GM04503 (cell line): ENCODE measurements at regions not wholly inside any gene's neighbourhood (a gene's known extent, or its start where the extent isn't known, plus 50 kb on each side); places are given as distances from the start of the nearest gene placed in this dataset.
"Not testable (repeated sequence)": the region's sequence is repeated elsewhere in the genome, so short reads cannot be mapped to it uniquely, and the experiment has no call there.

Source experiments
- DNase-seq: peaks from one replicate; pipeline ENCODE4 v3.0.0-alpha.2; 2012; ENCODE audit warnings: low read depth

DNA sequence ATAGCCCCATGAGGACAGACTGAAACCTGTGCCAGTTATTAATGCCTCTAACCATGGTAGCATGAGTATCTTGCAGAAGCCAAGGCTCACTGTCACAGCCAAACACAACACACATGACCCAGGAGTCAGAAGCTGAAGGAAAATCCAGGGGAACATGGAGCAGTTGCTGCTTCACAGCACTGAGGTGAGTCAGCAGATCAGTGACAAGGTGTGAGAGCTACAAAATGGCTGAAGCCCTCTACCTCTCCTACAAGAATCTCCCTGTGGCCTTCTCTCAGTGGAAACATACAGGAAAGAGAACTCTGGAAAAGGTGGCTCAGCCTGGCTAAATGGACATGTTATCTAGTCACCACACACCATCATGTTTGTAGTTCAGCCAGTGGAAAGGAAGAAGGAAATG is 93.5 kb downstream of the NAB1 start:
- DNase-seq: no peak

- no peak for DNase-seq
Observed at GRCh38 chr2:190744041-190744440, 95.2 kb downstream of the NAB1 start.

- DNase-seq: peak; percentile 55
Observed at GRCh38 chr2:190746971-190747761, 98.3 kb downstream of the NAB1 start.

GRCh38 chr2:190748966-190749365 is 100.1 kb downstream of the NAB1 start:
- DNase-seq: no peak

DNA sequence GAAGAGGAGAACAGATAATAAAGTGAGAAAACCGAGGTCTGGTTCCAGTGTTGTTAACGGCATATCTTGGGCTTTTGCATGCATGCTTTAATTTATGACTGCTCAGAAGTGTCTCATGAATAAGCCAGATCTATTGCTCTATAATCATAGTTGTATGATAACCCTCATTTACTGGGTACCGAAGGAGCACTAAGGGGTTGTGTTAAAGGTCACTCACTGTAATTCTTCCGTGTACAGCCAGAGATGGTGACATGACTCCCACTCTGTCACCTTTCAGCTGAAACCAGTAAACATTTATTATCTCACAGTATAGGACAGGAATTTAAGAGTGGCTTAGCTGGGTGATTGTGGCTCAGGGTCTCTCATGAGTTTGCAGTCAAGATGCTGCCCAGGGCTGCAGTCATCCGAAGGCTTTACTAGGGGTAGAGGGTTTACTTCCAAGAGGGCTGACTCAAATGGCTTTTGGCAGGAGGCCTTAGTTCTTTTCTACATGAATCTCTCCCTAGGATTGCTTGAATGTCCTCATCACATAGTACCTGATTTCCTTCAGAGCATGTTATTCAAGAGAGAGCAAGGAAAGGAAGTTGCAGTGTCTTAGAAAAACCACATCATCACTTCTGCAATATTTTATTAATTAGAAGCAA is 107.0 kb downstream of the NAB1 start:
- no peak for DNase-seq

GRCh38 chr2:190759749-190760213 is 110.9 kb downstream of the NAB1 start:
- peak; percentile 82 for DNase-seq

DNA sequence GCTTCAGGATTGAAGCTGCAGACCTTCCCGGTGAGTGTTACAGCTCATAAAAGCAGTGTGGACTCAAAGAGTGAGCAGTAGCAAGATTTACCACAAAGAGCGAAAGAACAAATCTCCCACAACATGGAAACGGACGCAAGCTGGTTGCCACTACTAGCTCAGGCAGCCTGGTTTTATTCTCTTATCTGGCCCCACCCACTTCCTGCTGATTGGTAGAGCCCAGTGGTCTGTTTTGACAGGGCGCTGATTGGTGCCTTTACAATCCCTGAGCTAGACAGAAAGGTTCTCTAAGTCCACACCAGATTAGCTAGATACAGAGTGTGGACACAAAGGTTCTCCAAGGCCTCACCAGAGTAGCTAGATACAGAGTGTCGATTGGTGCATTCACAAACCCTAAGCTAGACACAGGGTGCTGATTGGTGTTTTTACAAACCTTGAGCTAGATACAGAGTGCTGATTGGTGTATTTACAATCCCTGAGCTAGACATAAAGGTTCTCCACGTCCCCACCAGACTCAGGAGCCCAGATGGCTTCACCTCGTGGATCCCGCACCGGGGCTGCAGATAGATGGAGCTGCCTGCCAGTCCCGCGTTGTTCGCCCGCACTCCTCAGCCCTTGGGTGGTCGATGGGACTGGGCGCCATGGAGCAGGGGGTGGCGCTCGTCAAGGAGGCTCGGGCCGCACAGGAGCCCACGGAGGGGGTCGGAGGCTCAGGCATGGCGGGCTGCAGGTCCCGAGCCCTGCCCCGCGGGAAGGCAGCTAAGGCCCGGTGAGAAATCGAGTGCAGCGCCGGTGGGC is 111.7 kb downstream of the NAB1 start:
- DNase-seq: not testable (repeated sequence)

- not testable (repeated sequence) for DNase-seq
Observed at GRCh38 chr2:190761216-190761615, 112.3 kb downstream of the NAB1 start.

DNA sequence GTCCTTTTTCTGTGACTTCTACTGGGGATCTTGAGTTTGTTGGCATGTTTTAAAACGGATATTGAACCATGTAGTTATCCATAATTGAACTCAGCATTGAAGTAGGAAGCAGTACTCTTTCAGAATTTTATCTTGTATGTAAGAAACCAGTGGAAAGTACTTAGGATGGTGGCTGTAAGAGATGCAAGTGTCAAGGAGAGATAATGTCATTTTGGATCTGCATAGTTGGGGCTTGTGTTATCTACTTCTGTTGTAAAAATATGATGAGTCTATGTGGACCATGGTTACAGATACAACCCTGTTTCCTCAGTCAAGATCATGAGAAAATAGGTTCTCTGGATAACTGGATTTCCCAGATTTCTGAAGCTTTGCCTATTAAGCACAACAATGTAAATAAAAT is 113.7 kb downstream of the NAB1 start:
- DNase-seq: no peak

DNA sequence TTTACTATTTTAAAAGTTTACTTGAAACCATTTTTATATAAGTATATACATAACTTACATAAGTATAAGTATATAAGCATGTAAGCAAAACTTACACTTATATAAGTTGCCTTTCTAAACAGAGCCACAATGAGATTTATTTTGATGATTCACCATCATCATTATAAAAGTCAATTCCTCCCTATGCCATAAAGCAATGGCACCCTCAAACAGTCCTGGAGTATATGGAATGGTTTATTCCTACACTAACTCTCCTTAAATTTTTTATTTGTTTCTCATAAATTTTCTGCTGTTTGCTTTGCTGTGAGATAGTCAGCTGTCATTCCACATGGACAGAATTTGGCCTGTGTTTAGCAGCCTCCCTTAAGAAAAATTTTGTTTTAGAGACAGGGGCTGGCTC is 114.2 kb downstream of the NAB1 start:
- DNase-seq: no peak

- DNase-seq: no peak
Observed at GRCh38 chr2:190763901-190764514, 115.1 kb downstream of the NAB1 start.

DNA sequence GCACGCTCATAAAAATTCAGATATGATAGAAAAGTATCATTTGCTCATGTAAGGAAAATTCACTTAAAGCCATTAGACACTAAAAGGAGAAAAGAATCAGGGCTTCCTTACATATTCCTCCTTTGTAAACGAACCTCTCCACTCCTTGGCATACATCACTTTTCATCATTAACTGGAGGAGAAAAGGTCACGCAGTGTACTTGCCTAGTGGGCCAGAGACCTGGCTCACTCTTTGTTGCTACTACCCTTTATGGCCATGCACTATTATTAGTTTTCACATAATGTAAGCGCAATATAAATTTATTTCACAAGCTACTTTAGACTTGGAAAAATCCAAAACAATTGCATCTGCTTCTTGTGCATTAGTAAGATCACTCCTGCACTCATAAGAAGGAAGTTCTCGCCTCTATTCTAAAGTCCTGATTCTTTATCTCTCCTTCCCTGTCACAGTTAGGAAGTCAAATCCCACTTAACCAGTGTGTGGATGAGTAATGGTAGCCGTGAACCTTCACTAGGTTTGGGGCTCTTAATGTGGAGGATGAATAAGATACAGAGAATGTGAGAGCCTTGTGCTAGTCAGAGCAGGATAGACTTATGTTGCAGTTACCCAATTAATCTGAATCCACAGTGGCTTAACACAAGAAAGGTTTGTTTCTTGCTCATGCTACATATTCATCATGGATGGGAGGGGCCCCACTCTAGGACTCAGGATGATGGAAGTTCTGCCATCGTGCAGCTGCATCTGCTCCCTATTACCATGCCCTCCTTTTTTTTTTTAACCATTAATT is 115.0 kb upstream of the GLS start:
- peak; percentile 49 for DNase-seq

DNA sequence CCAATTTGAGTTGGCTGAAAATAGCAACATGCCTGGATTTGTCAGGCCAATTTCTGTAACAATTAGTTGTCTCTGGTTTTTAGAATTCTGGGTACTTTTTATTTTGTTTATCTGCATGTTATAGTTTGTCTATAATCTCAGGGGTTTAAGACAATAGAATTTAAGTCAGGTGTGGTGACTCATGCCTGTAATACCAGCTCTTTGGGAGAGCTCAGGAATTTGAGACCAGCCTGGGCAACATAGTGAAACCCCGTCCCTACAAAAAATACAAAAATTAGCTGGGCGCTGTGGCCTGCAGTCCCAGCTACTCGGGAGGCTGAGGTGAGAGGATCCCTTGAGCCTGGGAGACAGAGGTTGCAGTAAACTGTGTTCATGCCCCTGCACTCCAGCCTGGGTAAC is 114.4 kb upstream of the GLS start:
- no peak for DNase-seq

DNA sequence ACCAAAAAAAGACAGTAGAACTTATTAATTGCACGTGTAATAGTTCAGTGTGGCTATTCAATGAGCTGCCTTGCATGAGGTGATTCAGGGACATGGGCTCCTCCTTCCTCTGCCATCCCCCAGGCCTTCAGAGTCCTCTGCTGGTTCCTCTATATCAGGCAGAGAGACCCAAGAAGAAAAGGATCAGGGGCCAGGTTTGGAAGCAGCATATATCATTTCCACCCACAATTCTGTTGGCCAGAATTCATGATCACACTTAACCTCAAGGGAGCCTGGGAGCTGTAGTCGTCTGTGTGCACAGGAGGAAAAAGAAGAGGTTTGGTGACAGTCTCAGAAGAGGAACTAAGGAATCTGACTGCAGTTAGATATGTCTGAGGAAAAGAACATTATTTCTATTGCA is 114.0 kb upstream of the GLS start:
- DNase-seq: no peak

GRCh38 chr2:190767821-190768220 is 112.8 kb upstream of the GLS start:
- DNase-seq: no peak

DNA sequence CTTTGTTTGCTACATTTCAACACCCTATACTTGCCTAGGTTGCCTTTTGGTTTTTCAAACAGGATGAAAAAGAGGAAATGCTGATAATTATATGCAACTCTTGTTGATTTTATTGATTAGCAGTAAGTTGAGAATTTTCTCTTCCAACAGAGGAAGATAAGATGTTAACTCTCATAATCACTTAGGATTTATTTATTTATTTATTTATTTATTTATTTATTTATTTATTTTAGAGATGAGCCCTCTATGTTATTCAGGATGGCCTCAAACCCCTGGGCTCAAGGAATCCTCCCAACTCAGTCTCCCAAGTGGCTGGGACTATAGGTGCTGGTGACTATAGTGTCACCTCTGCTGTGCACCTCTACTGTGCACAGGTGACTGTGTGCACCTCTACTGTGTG is 111.4 kb upstream of the GLS start:
- DNase-seq: no peak

DNA sequence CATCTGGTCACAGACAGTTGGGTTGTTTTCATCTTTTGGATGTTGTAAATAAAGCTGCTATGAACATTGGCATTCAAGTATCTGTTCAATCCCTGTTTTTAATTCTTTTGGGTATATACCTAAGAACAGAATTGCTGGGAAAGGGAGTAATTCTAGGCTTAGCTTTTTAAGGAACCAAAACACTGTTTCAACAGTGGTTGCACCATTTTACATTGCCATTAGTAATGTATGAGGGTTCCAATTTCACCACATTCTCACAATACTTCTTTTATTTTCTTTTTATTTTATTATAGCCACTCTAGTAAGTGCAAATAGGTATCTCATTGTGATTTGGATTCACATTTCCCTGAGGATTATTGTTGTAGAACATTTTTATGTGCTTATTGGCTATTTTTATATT is 108.9 kb upstream of the GLS start:
- no peak for DNase-seq

GRCh38 chr2:190780594-190780993 is 100.0 kb upstream of the GLS start:
- no peak for DNase-seq

DNA sequence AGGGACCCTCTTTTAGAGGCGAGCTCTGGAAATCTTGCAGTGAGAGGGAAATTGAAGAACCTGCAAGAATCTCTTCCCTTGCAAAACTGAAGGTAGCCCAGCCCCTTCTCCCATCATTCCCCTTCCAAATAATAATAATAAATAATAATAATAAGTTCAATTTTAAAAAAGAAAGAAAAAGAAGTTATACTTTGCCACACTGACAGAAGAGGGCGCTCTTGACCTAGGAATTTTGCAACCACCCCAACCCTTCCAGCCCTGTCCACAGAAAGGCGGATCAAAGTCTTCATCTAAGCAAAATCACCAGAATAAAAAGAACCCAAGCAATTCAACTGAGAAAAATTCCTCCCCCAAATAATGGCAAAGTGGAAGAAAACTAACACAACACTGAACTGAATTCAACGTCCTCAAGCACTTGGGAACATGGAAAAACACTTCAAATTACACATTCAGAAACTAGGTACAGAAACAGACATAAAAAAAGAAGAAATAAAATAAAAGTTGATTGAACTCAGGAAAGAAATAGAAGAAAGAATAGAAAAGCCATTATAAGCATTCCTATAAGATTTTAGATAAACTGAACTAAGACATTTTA is 98.9 kb upstream of the GLS start:
- no peak for DNase-seq

DNA sequence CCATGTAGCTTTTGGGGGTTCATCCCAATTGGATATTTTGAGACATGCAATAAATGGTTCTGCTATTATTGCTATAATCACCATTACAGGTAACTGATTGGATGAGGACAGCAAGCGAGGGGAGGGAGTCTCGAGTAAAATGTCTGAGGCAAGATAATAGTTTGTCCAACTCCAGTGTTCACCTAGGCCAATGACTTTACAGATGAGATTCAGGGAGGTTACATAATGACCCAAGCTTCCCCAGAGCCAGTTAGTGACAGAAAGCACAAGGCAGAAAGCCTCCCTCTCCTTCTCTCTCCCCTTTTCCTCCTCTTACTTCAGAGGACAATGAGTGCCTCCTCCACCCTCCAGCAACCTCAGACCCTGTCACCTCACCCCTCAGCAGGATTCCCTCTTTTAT is 98.4 kb upstream of the GLS start:
- no peak for DNase-seq
